ENCODE measurements at regions not wholly inside any gene's neighbourhood (a gene's known extent, or its start where the extent isn't known, plus 50 kb on each side); places are given as distances from the start of the nearest gene placed in this dataset.

DNA sequence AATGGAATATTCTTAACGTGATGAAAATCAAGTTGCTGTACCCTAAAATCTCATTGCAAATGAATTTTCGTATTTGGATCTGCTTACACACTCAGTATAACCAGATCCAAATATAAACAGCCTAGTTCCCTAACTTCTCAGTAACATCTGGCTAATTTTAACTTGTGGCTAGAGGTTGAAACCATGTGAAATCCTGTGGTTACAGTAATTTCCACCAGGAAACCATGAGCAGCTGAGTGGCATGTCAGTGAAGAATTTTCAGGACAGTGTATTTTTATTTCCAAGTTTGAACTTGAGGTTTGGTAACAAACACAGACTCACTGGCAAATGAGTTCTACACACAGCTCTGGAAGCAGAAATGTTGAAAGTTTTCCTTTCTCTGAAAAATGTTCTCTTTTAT lies 754.1 kb downstream of the NR2F2 start:
- TF ChIP-seq CTCF (IDR thresholded peaks at IDR 0.05; ENCODE audit: extremely low read depth in 1 of 2, insufficient read depth in 1 of 2, low read depth in 1 of 2, low read length in 2 of 2): no peak
- TF ChIP-seq POLR2AphosphoS5 (IDR thresholded peaks at IDR 0.05; ENCODE audit: insufficient read depth, low read depth, low read length): no peak
- no peak for TF ChIP-seq FOS (IDR thresholded peaks at IDR 0.05; ENCODE audit: borderline replicate concordance, insufficient read depth, low read length)
- no peak for TF ChIP-seq EZH2 (IDR thresholded peaks at IDR 0.05; ENCODE audit: borderline replicate concordance, low read depth, low read length, severe bottlenecking)
- no peak for TF ChIP-seq POLR2A (IDR thresholded peaks at IDR 0.05; ENCODE audit: low read depth, low read length)
- no peak for TF ChIP-seq MAX (IDR thresholded peaks at IDR 0.05; ENCODE audit: insufficient read depth, insufficient read length)
- TF ChIP-seq MYC (IDR thresholded peaks at IDR 0.05; ENCODE audit: low read depth, low read length): no peak
- TF ChIP-seq GATA2 (IDR thresholded peaks at IDR 0.05; ENCODE audit: insufficient read depth, insufficient read length, low read depth, low read length): no peak
- TF ChIP-seq JUN (IDR thresholded peaks at IDR 0.05; ENCODE audit: borderline replicate concordance, insufficient read depth, insufficient read length, low read depth): no peak

Data from endothelial cell of umbilical vein (primary cell).